Fibroblast of lung (primary cell): ENCODE measurements at regions not wholly inside any gene's neighbourhood (a gene's known extent, or its start where the extent isn't known, plus 50 kb on each side); places are given as distances from the start of the nearest gene placed in this dataset.

Source experiments
- EZH2 ChIP-seq: IDR thresholded peaks from 2 replicates; pipeline ENCODE4 v1.5.1; 2012; ENCODE audit warnings: low read length, control low read depth, mild to moderate bottlenecking; ENCODE audit errors: missing control alignments
- TF ChIP-seq, protein P1 (sequence below), 2 donors: IDR thresholded peaks in 1 of 2; conservative IDR thresholded peaks in 1 of 2; 1 replicate in 1 of 2; 2 replicates in 1 of 2; pipeline ENCODE4 v1.5.1; 2011 to 2012; ENCODE audit warnings: low read length in 2 of 2, control low read depth in 1 of 2, inconsistent platforms in 1 of 2, low read depth in 1 of 2, mild to moderate bottlenecking in 1 of 2

DNA sequence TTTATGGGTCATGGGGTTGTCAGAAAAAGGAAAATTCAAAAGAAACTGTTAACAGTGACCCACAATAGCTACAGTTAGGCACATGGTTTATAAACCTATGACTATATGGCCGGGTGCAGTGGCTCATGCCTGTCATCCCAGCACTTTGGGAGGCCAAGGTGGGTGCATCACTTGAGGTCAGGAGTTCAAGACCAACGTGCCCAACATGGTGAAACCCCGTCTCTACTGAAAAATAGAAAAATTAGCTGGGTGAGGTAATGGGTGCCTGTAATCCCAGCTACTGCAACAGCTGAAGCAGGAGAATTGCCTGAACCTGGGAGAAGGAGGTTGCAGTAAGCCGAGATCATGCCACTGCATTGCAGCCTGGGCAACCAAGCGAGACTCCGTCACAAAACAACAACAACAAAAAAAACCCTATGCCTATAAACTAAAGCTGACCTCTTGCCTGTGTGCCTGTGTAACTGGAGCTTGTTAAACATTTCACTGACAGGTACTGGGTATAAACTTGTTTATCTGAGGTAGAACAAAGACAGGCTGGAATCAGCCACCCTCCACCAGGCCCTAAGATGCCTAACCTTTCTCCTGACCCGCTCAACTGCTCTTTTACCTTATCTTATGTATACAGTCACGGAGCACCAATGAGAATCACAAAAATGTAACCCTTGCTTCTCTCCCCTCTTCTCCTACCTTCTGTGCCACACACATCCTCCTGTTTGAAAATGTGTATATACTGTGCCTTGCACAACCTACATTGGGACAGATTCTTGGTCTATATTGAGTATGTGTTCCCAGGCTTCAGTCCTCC is 62.9 kb upstream of the ATF7IP2 start:
- no peak for TF ChIP-seq EZH2
- TF ChIP-seq, protein P1, sequence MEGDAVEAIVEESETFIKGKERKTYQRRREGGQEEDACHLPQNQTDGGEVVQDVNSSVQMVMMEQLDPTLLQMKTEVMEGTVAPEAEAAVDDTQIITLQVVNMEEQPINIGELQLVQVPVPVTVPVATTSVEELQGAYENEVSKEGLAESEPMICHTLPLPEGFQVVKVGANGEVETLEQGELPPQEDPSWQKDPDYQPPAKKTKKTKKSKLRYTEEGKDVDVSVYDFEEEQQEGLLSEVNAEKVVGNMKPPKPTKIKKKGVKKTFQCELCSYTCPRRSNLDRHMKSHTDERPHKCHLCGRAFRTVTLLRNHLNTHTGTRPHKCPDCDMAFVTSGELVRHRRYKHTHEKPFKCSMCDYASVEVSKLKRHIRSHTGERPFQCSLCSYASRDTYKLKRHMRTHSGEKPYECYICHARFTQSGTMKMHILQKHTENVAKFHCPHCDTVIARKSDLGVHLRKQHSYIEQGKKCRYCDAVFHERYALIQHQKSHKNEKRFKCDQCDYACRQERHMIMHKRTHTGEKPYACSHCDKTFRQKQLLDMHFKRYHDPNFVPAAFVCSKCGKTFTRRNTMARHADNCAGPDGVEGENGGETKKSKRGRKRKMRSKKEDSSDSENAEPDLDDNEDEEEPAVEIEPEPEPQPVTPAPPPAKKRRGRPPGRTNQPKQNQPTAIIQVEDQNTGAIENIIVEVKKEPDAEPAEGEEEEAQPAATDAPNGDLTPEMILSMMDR (conservative IDR thresholded peaks at IDR 0.05 in 1 of 2, IDR thresholded peaks at IDR 0.05 in 1 of 2; ENCODE audit: low read depth in 1 of 2, low read length in 2 of 2) = no peak
